HG03354 (cell line): ENCODE measurements at regions not wholly inside any gene's neighbourhood (a gene's known extent, or its start where the extent isn't known, plus 50 kb on each side); places are given as distances from the start of the nearest gene placed in this dataset.
"Not testable (repeated sequence)": the region's sequence is repeated elsewhere in the genome, so short reads cannot be mapped to it uniquely, and the experiment has no call there.

ENCODE experiments used
- ATAC-seq: cut with Tn5 transposase; IDR thresholded peaks from one replicate; pipeline ENCODE4 v1.9.1; 2021; ENCODE audit warnings: mild to moderate bottlenecking; ENCODE audit not compliant: unreplicated experiment, poor library complexity, severe bottlenecking

- no peak for ATAC-seq
Observed at GRCh38 chrX:122582280-122582974, 601.7 kb upstream of the GRIA3 start.

DNA sequence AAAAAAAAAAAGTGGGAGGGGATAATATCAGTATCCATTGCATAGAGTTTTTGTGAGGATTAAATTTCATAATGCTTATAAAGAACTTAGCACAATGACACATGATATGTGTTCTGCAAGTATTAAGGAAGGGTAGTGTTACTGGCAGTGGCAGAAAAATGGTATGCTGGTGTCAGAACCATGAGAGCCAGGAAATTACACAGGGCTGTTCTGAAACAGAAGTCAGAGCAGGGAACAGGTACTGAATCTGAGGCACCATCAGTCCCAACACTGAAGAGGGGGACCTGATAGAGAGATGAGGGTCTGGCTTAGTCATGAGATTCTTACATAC is 601.1 kb upstream of the GRIA3 start:
- ATAC-seq = no peak

GRCh38 chrX:122583551-122583950 is 600.5 kb upstream of the GRIA3 start:
- no peak for ATAC-seq

GRCh38 chrX:122584981-122585380 is 599.1 kb upstream of the GRIA3 start:
- ATAC-seq = no peak

DNA sequence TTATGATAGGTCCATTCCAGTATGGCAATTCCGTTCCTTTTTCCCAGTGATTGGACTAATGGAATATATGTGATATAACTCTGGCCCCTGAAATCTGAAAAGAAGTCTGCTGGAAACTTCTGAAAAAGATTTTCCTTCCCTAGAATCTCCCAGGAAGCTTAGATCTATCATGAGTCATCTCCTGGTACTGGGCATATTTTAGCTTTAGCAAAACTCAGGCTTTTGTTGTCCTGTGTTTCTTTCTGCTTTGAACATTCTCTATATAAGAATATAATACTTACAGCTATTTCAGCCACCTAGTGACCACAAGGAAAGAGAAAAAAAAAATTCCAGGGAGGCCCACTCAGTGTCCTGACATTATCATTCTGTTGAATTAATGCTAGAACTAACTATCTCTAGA is 597.2 kb upstream of the GRIA3 start:
- ATAC-seq = no peak

- ATAC-seq = no peak
Observed at GRCh38 chrX:122591546-122591945, 592.5 kb upstream of the GRIA3 start.

DNA sequence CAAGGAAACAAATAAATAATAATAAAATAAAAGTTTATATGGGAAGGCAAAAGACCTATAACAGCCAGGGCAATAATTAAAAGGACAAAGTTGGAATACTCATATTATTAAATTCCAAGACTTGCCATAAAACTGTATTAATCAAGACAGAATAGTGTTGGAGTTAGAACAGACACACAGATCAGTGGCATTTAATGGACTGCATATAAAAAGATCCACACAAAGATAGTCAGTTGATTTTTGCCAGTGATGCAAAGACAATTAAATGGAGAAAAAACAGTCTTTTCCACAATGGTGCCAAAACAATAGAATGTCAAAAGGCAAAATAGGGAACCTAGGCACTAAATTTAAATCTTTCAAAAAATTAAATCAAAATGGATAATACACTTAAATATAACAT is 587.1 kb upstream of the GRIA3 start:
- ATAC-seq = no peak

DNA sequence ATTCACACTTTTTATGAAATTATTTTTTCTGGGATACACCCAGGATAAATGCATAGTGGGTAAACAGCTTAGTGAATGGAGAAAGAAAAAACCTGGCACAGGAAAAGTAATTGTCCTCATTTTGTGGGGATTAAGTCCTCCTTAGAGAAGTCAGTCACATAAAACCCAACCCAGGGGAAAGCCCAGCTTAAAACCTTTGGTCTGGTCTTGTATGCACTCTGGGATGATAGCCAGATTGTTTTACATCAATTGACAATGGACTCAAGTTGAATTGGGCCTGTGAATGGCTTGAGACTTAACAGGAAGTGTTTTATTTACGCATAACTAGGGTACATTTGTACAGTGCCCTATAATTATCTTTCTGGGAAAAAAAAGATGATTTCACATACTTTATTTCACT is 561.3 kb upstream of the GRIA3 start:
- ATAC-seq = no peak

DNA sequence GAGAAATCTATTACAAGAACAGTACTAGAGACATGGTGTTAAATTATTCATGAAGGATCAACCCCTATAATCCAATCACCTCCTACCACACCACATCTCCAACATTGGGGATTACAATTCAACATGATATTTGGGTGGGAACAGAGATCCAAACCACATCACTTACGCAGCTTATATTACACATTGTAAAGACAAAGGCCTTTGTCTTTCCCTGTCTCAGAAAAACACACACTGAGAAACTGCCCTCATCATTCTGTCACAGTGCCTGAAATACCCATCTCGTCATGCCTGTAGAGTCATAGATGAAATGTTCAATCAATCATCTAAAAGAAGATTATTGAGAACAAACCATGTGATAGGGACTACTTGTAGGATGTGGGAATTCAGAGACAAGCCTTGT is 558.8 kb upstream of the GRIA3 start:
- no peak for ATAC-seq

DNA sequence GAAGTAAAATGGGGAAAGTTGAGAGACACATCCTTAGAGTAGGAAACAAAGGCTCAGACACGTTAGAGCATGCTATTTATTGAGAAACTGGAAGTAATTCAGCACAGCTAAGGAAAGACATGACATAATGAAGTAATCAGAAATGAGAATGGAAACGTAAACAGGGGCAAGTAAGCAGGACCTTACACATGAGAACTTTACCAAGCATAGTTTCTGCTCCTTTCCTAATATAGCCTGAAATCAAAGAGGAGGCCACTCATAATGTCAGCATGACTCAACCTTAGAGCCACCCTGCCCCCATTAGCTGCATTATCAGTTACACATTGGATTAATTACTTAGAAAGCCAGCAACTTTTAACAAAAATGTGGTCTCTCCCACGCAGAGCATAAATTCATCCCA is 558.3 kb upstream of the GRIA3 start:
- ATAC-seq = no peak

- ATAC-seq = no peak
Observed at GRCh38 chrX:122626871-122627270, 557.2 kb upstream of the GRIA3 start.

DNA sequence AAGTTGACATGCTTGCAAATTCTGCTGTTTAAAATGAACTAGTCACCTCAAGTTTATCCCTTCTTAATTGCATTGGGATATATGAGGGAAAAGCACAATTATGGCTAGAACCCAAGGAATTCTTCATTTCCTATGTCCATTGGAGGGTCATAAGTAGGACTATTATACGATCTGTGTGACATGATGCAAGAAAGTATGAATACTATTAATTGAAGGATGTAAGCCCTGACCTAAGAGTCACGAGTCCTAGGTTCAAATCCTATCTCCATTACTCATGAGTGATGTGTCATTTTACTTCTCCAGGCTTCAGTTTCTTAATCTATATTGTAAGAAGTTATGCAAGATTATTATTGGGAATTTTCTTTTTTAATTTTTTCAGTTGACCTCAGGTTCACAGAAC is 542.9 kb upstream of the GRIA3 start:
- ATAC-seq = no peak

DNA sequence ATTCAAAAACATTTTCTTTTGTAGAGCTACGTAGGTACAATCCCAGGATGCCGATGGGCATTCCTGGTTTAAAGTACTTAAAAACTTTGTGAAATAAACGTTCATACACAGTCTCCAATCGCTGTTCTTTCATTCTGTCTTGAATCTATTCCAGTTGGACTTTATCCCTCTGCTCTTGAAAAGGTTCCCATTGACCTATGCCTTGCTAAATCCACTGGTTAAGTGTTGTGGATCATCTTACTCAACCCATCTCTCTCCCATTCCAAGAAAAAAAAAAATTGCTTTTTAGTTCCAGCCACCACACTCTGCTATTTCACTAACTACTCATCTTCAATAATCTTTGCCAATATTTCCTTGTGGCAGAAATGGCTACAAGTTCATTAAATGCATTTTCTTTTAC is 542.3 kb upstream of the GRIA3 start:
- no peak for ATAC-seq

DNA sequence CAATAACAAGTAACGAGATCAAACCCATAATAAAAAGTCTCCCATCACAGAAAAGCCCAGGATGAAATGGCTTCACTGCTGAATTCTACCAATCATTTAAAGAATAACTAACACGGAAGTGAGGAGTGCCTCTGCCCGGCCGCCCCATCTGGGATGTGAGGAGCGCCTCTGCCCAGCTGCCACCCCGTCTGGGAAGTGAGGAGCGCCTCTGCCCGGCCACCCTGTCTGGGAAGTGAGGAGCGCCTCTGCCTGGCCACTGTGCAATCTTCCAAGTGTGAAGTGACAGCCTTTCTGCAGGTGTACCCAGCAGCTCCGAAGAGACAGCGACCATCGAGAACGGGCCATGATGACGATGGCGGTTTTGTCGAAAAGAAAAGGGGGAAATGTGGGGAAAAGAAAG is 528.8 kb upstream of the GRIA3 start:
- ATAC-seq = not testable (repeated sequence)

DNA sequence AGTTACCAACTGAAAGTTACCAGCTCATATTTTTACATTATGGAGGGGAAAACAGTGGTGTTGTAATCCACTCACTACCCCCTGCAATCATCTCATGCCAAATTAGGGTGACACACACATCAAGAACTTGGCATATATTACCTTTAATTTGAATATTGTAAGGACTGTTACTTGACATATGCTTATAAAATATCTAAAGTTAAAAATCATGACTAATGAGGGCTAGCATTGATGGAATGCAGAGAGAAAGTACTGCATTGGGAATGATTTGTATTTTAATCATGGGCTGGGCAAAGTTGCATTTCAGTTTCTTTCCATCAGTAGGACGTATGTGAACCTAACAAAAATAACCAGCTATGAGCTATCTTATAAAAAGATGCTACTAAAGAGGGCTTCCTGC is 517.5 kb upstream of the GRIA3 start:
- no peak for ATAC-seq

- no peak for ATAC-seq
Observed at GRCh38 chrX:122667667-122668066, 516.4 kb upstream of the GRIA3 start.

GRCh38 chrX:122703762-122704161 is 480.3 kb upstream of the GRIA3 start:
- ATAC-seq = no peak

- ATAC-seq = no peak
Observed at GRCh38 chrX:122739770-122740169, 444.3 kb upstream of the GRIA3 start.

- ATAC-seq = no peak
Observed at GRCh38 chrX:122770581-122770980, 413.5 kb upstream of the GRIA3 start.

- no peak for ATAC-seq
Observed at GRCh38 chrX:122771933-122772332, 412.1 kb upstream of the GRIA3 start.

GRCh38 chrX:122777766-122778165 is 406.3 kb upstream of the GRIA3 start:
- ATAC-seq = no peak

DNA sequence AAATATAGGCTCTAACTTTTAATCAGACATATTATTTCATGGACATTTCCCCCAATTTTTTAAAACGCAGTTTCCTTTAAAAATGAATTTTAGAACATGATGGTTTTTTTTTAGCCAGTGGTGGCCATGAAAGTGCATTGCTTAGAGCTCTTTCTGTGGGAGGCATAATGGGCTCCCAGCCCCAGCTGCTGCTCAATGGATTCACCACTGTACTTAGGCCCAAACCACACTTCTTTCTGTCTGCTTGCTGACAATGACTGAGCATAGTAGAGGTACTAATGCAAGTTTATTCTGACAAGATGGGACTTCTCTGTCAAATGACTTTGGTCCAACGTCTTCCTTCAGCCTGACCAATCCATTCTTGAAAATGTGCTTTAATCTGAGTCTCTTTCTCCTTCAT is 400.2 kb upstream of the GRIA3 start:
- no peak for ATAC-seq
